Motor neuron (in vitro differentiated cells): ENCODE measurements at regions not wholly inside any gene's neighbourhood (a gene's known extent, or its start where the extent isn't known, plus 50 kb on each side); places are given as distances from the start of the nearest gene placed in this dataset.

Source experiments
- ATAC-seq, 8 experiments: fragments of 200-7000 bp; cut with Tn5 transposase; replicated peaks in 6 of 8; 2 replicates each; pipeline ENCODE4 v1.8.0; 2021; ENCODE audit warnings: mild to moderate bottlenecking in 8 of 8, moderate library complexity in 8 of 8
- H3K27ac ChIP-seq, 2 donors: fragments of 250-450 bp; sonication (Bioruptor Pico); 2 replicates each; pipeline ENCODE4 v1.9.0; 2021; ENCODE audit warnings: antibody characterized with exemption in 2 of 2, mild to moderate bottlenecking in 2 of 2, moderate library complexity in 1 of 2
- H3K4me1 ChIP-seq, 2 donors: fragments of 250-450 bp; sonication (Bioruptor Pico); replicated peaks in 1 of 2; 2 replicates each; pipeline ENCODE4 v1.6.1; 2021; ENCODE audit warnings: antibody characterized with exemption in 2 of 2, mild to moderate bottlenecking in 2 of 2, moderate library complexity in 1 of 2
- H3K4me3 ChIP-seq, 5 donors: fragments of 250-450 bp; sonication (Bioruptor Pico); 2 replicates each; pipeline ENCODE4 v1.9.0; 2021; ENCODE audit warnings: antibody characterized with exemption in 5 of 5, mild to moderate bottlenecking in 5 of 5, moderate library complexity in 4 of 5
- WGBS, 10 experiments: fragments of 450-650 bp; shearing (Covaris generic); methylation state at CpG; one replicate each; pipeline ENCODE4 v1.0.0; 2022; 5-methylcytosine and 5-hydroxymethylcytosine counted together
- in situ Hi-C, 9 experiments: fragments of 400-800 bp; cut with MboI; loops; one replicate each; pipeline ENCODE4 v1.15.0; 2021; ENCODE audit warnings: low sequenced_read_pairs in 9 of 9, low pct_unique_long_range_greater_than_20kb in 2 of 9; ENCODE audit not compliant: unreplicated experiment in 9 of 9

- Histone ChIP-seq H3K27ac (no peak overlapping the region), H3K4me1 (no peaks in the 10 kb centered on the region), H3K4me3 (no peak overlapping the region)
- in situ Hi-C loops, result no loop called here
- ATAC-seq, result no peak
Measured at GRCh38 chr3:164640591-164640990, 437.7 kb downstream of the SI start.

- H3K27ac ChIP-seq, result no peak overlapping the region
- ATAC-seq, result no peak
- H3K4me3 ChIP-seq, result no peak overlapping the region
- WGBS, 10 experiments, result 0 to 100% (median 73%) methylated on average over 1 of the region's 1 CpG; no CpG with 5 or more reads in 4 of the 10 experiments
- in situ Hi-C loops, result no loop called here
- H3K4me1 ChIP-seq, result no peaks in the 10 kb centered on the region
Measured at GRCh38 chr3:164620956-164621355, 457.3 kb downstream of the SI start.

- in situ Hi-C loops, result no loop called here
- 0 to 95% (median 90%) methylated on average over 2 to 4 of the region's 4 CpGs for WGBS, 10 experiments
- H3K27ac ChIP-seq, result no peak overlapping the region
- H3K4me3 ChIP-seq, result no peak overlapping the region
- H3K4me1 ChIP-seq, result no peaks in the 10 kb centered on the region
- ATAC-seq, result no peak
Measured at GRCh38 chr3:164620423-164620822, 457.9 kb downstream of the SI start.

- no peak overlapping the region for H3K27ac ChIP-seq
Measured at GRCh38 chr3:164612751-164613150, 465.5 kb downstream of the SI start.

GRCh38 chr3:164608554-164609276 is 469.6 kb downstream of the SI start:
- WGBS, 10 experiments, result 0 to 100% (median 72%) methylated on average over 1 to 7 of the region's 7 CpGs
- no peaks in the 10 kb centered on the region for H3K4me1 ChIP-seq
- H3K4me3 ChIP-seq, result no peak overlapping the region
- no peak overlapping the region for H3K27ac ChIP-seq
- in situ Hi-C loops, result no loop called here
- ATAC-seq, result no peak

More at GRCh38 chr3:164612751-164613150, 465.5 kb downstream of the SI start:
- no peak for ATAC-seq
- Histone ChIP-seq H3K4me3 (no peak overlapping the region), H3K4me1 (no peaks in the 10 kb centered on the region)
- in situ Hi-C loops, result no loop called here

GRCh38 chr3:164604687-164605086 is 473.6 kb downstream of the SI start:
- no peak overlapping the region for H3K27ac ChIP-seq
- H3K4me1 ChIP-seq, result no peaks in the 10 kb centered on the region
- 10 to 100% (median 81%) methylated on average over 2 to 4 of the region's 4 CpGs for WGBS, 10 experiments
- no peak for ATAC-seq
- no peak overlapping the region for H3K4me3 ChIP-seq
- in situ Hi-C loops, result no loop called here

GRCh38 chr3:164577667-164578210 is 500.6 kb downstream of the SI start:
- H3K4me1 ChIP-seq, result peaks cover 0 to 2% of the 10 kb centered on the region in 2 donors
- no peak overlapping the region for H3K27ac ChIP-seq
- no peak overlapping the region for H3K4me3 ChIP-seq
- in situ Hi-C loops, result no loop called here
- WGBS, 10 experiments, result 17 to 100% (median 45%) methylated on average over 1 to 2 of the region's 2 CpGs; no CpG with 5 or more reads in 3 of the 10 experiments
- peak in 4 of 8 experiments; percentile 52 to 55 (median 54) for ATAC-seq

GRCh38 chr3:164572436-164572835 is 505.9 kb downstream of the SI start:
- no peaks in the 10 kb centered on the region for H3K4me1 ChIP-seq
- no peak overlapping the region for H3K27ac ChIP-seq
- in situ Hi-C loops, result no loop called here
- ATAC-seq, result no peak
- H3K4me3 ChIP-seq, result no peak overlapping the region
- WGBS, 10 experiments, result 15 to 100% (median 71%) methylated on average over 1 to 4 of the region's 4 CpGs

GRCh38 chr3:164550857-164551256 is 527.4 kb downstream of the SI start:
- in situ Hi-C loops, result no loop called here
- no peak for ATAC-seq
- no peak overlapping the region for H3K4me3 ChIP-seq

GRCh38 chr3:164539215-164539614 is 539.1 kb downstream of the SI start:
- 8 to 100% (median 68%) methylated on average over 1 to 2 of the region's 2 CpGs; no CpG with 5 or more reads in 4 of the 10 experiments for WGBS, 10 experiments
- in situ Hi-C loops, result no loop called here
- no peak for ATAC-seq
- no peak overlapping the region for H3K4me3 ChIP-seq
- no peak overlapping the region for H3K27ac ChIP-seq
- no peaks in the 10 kb centered on the region for H3K4me1 ChIP-seq

More at GRCh38 chr3:164550857-164551256, 527.4 kb downstream of the SI start:
- no peaks in the 10 kb centered on the region for H3K4me1 ChIP-seq
- no peak overlapping the region for H3K27ac ChIP-seq

- Histone ChIP-seq H3K4me3 (no peak overlapping the region), H3K4me1 (no peaks in the 10 kb centered on the region), H3K27ac (no peak overlapping the region)
- in situ Hi-C loops, result no loop called here
- no peak for ATAC-seq
Measured at GRCh38 chr3:164537485-164537884, 540.8 kb downstream of the SI start.

GRCh38 chr3:164533275-164533674 is 545.0 kb downstream of the SI start:
- Histone ChIP-seq H3K4me1 (no peaks in the 10 kb centered on the region), H3K4me3 (no peak overlapping the region), H3K27ac (no peak overlapping the region)
- no peak for ATAC-seq
- 33 to 100% (median 92%) methylated on average over 1 to 3 of the region's 3 CpGs; no CpG with 5 or more reads in 3 of the 10 experiments for WGBS, 10 experiments
- in situ Hi-C loops, result no loop called here

- Histone ChIP-seq H3K4me1 (no peaks in the 10 kb centered on the region), H3K4me3 (no peak overlapping the region), H3K27ac (no peak overlapping the region)
- in situ Hi-C loops, result no loop called here
- no peak for ATAC-seq
- 27 to 100% (median 100%) methylated on average over 1 to 2 of the region's 2 CpGs; no CpG with 5 or more reads in 5 of the 10 experiments for WGBS, 10 experiments
Measured at GRCh38 chr3:164526250-164526649, 552.0 kb downstream of the SI start.

GRCh38 chr3:164524201-164524600 is 554.1 kb downstream of the SI start:
- no peak for ATAC-seq
- Histone ChIP-seq H3K27ac (no peak overlapping the region), H3K4me3 (no peak overlapping the region), H3K4me1 (no peaks in the 10 kb centered on the region)
- in situ Hi-C loops, result no loop called here
